K562 (cell line): ENCODE measurements at regions not wholly inside any gene's neighbourhood (a gene's known extent, or its start where the extent isn't known, plus 50 kb on each side); places are given as distances from the start of the nearest gene placed in this dataset.

Source experiments
- ATF6 ChIP-seq: sonication (generic); formaldehyde crosslinking; IDR thresholded peaks from 2 replicates; pipeline ENCODE4 v1.4.0; 2020; ENCODE audit warnings: mild to moderate bottlenecking, missing genetic modification reagents
- GATA2 ChIP-seq: sonication (generic); formaldehyde crosslinking; IDR thresholded peaks from 2 replicates; pipeline ENCODE4 v1.4.0; 2020; ENCODE audit warnings: mild to moderate bottlenecking, missing genetic modification reagents
- GATAD2B ChIP-seq: fragments of 450-650 bp; IDR thresholded peaks from 2 replicates; pipeline ENCODE4 v1.6.1; 2017; ENCODE audit warnings: mild to moderate bottlenecking, borderline replicate concordance
- NRF1 ChIP-seq, 2 experiments: fragments of 450-650 bp; IDR thresholded peaks in 1 of 2; conservative IDR thresholded peaks in 1 of 2; 2 replicates each; pipeline ENCODE4 v1.6.1; 2014; ENCODE audit warnings: mild to moderate bottlenecking in 2 of 2
- POLR2A ChIP-seq: fragments of 450-650 bp; conservative IDR thresholded peaks from 2 replicates; pipeline ENCODE4 v1.6.1; 2016
- RFX5 ChIP-seq: IDR thresholded peaks from 2 replicates; pipeline ENCODE4 v1.6.1; 2011; ENCODE audit warnings: low read depth, mild to moderate bottlenecking, improper control_type of control experiment, low read length
- SIN3A ChIP-seq, 2 experiments: fragments of 150-350 bp in 1 of 2; IDR thresholded peaks; 2 replicates each; pipeline ENCODE4 v1.6.1; 2011 to 2016; ENCODE audit warnings: borderline replicate concordance in 2 of 2, low read depth in 2 of 2, low read length in 2 of 2, mild to moderate bottlenecking in 2 of 2, moderate library complexity in 2 of 2; ENCODE audit not compliant: control insufficient read depth in 1 of 2
- TBP ChIP-seq: optimal IDR thresholded peaks from 2 replicates; pipeline ENCODE3; 2011; ENCODE audit warnings: low read depth, low read length, improper control_type of control experiment
- ZNF24 ChIP-seq: fragments of 450-650 bp; IDR thresholded peaks from 2 replicates; pipeline ENCODE4 v1.6.1; 2016
- ZNF589 ChIP-seq: fragments of 200-800 bp; sonication (Bioruptor generic); IDR thresholded peaks from 2 replicates; pipeline ENCODE4 v1.6.1; 2016; ENCODE audit warnings: low read depth, missing genetic modification characterization, missing compliant biosample characterization
- TF ChIP-seq, protein P1 (sequence below), 2 experiments: fragments of 450-650 bp; formaldehyde crosslinking in 1 of 2; IDR thresholded peaks; 2 replicates each; pipeline versions ENCODE4 v1.4.0 to v1.6.1; 2014 to 2020; ENCODE audit warnings: mild to moderate bottlenecking in 2 of 2, borderline replicate concordance in 1 of 2, low read depth in 1 of 2

- TF ChIP-seq ZNF24 (no peak), NRF1 (conservative IDR thresholded peaks at IDR 0.05 in 1 of 2, IDR thresholded peaks at IDR 0.05 in 1 of 2) (no peak), GATA2 (CRISPR knock-in tag) (no peak), ZNF589 (CRISPR knock-in tag) (no peak), ATF6 (CRISPR knock-in tag) (no peak), TBP (no peak), RFX5 (no peak), GATAD2B (no peak), POLR2A (no peak), SIN3A (IDR thresholded peaks at IDR 0.05; ENCODE audit: borderline replicate concordance in 2 of 2, control insufficient read depth in 1 of 2, low read depth in 2 of 2, low read length in 2 of 2) (no peak)
- TF ChIP-seq, protein P1, sequence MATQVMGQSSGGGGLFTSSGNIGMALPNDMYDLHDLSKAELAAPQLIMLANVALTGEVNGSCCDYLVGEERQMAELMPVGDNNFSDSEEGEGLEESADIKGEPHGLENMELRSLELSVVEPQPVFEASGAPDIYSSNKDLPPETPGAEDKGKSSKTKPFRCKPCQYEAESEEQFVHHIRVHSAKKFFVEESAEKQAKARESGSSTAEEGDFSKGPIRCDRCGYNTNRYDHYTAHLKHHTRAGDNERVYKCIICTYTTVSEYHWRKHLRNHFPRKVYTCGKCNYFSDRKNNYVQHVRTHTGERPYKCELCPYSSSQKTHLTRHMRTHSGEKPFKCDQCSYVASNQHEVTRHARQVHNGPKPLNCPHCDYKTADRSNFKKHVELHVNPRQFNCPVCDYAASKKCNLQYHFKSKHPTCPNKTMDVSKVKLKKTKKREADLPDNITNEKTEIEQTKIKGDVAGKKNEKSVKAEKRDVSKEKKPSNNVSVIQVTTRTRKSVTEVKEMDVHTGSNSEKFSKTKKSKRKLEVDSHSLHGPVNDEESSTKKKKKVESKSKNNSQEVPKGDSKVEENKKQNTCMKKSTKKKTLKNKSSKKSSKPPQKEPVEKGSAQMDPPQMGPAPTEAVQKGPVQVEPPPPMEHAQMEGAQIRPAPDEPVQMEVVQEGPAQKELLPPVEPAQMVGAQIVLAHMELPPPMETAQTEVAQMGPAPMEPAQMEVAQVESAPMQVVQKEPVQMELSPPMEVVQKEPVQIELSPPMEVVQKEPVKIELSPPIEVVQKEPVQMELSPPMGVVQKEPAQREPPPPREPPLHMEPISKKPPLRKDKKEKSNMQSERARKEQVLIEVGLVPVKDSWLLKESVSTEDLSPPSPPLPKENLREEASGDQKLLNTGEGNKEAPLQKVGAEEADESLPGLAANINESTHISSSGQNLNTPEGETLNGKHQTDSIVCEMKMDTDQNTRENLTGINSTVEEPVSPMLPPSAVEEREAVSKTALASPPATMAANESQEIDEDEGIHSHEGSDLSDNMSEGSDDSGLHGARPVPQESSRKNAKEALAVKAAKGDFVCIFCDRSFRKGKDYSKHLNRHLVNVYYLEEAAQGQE (IDR thresholded peaks at IDR 0.05; ENCODE audit: borderline replicate concordance): no peak
- TF ChIP-seq, protein P1 (CRISPR knock-in tag; IDR thresholded peaks at IDR 0.05; ENCODE audit: low read depth): no peak
Measured at GRCh38 chr6:92828788-92829187, 590.6 kb downstream of the EPHA7 start.
